WERI-Rb-1 (cell line): ENCODE measurements at regions not wholly inside any gene's neighbourhood (a gene's known extent, or its start where the extent isn't known, plus 50 kb on each side); places are given as distances from the start of the nearest gene placed in this dataset.

Experiments used
- DNase-seq: peaks from one replicate; pipeline ENCODE4 v3.0.0-alpha.2; 2020
- H3K27ac ChIP-seq: fragments of 250-450 bp; sonication (Bioruptor Pico); 2 replicates; pipeline ENCODE4 v1.5.1; 2020; ENCODE audit warnings: mild to moderate bottlenecking, moderate library complexity
- H3K27me3 ChIP-seq: fragments of 250-450 bp; sonication (Bioruptor Pico); 2 replicates; pipeline ENCODE4 v1.5.1; 2021; ENCODE audit warnings: mild to moderate bottlenecking, low read depth, moderate library complexity; ENCODE audit not compliant: insufficient read depth, severe bottlenecking
- H3K36me3 ChIP-seq: fragments of 250-450 bp; sonication (Bioruptor Pico); 2 replicates; pipeline ENCODE4 v1.5.1; 2020; ENCODE audit warnings: mild to moderate bottlenecking, moderate library complexity
- H3K4me3 ChIP-seq: 2 replicates; pipeline ENCODE4 v1.5.1; 2011; ENCODE audit warnings: low read depth, mild to moderate bottlenecking, control low read depth, low read length
- H3K9me3 ChIP-seq: fragments of 250-450 bp; sonication (Bioruptor Pico); 2 replicates; pipeline ENCODE4 v1.5.1; 2021; ENCODE audit warnings: mild to moderate bottlenecking, moderate library complexity; ENCODE audit not compliant: severe bottlenecking
- TF ChIP-seq, protein P1 (sequence below): IDR thresholded peaks from 2 replicates; pipeline ENCODE4 v1.5.1; 2011; ENCODE audit warnings: low read depth, mild to moderate bottlenecking, control low read depth, inconsistent platforms, low read length

DNA sequence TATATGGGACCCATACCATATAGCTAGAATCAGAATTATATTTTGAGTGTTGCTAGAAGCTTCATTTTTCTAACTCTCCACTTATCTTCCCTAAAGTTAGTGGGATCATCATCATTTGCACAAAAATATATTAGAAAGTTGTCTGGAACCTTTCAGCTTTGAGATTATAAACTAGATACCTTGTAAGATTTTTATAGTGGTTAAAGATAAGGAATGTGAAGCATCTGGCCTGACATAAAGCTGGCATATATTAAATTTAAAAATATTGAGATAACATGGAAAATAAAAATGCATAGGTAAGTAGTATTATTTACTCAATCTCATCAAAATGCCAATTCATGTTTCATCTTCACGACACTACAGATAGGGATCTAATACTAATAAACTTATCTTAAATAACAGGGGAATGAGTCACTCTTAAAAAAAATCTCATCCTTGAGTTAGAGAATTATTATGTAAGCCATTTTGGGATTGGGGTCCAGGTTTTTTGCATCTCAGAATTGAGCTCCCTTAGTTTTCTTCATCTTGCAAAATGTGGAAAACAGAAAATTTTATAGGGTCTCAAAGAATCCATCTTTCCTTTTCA is 318.5 kb downstream of the KCNC2 start:
- H3K9me3 ChIP-seq = no peaks in the 10 kb centered on the region
- TF ChIP-seq, protein P1, sequence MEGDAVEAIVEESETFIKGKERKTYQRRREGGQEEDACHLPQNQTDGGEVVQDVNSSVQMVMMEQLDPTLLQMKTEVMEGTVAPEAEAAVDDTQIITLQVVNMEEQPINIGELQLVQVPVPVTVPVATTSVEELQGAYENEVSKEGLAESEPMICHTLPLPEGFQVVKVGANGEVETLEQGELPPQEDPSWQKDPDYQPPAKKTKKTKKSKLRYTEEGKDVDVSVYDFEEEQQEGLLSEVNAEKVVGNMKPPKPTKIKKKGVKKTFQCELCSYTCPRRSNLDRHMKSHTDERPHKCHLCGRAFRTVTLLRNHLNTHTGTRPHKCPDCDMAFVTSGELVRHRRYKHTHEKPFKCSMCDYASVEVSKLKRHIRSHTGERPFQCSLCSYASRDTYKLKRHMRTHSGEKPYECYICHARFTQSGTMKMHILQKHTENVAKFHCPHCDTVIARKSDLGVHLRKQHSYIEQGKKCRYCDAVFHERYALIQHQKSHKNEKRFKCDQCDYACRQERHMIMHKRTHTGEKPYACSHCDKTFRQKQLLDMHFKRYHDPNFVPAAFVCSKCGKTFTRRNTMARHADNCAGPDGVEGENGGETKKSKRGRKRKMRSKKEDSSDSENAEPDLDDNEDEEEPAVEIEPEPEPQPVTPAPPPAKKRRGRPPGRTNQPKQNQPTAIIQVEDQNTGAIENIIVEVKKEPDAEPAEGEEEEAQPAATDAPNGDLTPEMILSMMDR = no peak
- no peak overlapping the region for H3K27ac ChIP-seq
- DNase-seq = no peak
- no peaks in the 10 kb centered on the region for H3K36me3 ChIP-seq
- no peak overlapping the region for H3K4me3 ChIP-seq
- no peaks in the 10 kb centered on the region for H3K27me3 ChIP-seq

DNA sequence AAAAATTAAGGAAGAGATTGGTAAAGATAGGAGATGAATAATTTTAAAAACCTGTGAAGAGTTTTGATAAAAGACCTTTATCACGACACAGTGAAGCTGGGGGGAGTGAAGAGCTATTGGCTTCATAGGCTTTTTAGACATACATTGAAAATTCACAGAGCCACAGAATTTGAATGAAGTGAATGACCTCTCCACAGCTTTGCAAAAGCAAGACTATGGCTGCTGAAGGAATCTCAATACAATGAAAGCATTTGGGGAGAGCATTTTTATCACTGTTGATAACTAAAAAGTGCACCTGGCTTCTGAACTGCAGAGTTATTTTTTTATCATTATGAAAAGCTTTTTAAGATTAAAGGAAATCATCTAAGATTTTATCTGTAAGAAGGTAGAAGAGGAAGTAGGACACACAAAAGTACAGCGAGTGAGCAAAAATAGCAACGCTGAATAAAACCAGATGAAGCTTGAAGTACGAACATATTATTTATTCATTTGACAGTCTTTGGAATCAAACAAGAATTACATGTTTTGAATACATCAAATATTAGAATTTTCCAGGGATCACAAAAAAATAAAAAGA is 317.5 kb downstream of the KCNC2 start:
- Histone ChIP-seq H3K36me3 (no peaks in the 10 kb centered on the region), H3K9me3 (no peaks in the 10 kb centered on the region), H3K27me3 (no peaks in the 10 kb centered on the region), H3K27ac (no peak overlapping the region), H3K4me3 (no peak overlapping the region)
- no peak for DNase-seq
- TF ChIP-seq, protein P1 = no peak

DNA sequence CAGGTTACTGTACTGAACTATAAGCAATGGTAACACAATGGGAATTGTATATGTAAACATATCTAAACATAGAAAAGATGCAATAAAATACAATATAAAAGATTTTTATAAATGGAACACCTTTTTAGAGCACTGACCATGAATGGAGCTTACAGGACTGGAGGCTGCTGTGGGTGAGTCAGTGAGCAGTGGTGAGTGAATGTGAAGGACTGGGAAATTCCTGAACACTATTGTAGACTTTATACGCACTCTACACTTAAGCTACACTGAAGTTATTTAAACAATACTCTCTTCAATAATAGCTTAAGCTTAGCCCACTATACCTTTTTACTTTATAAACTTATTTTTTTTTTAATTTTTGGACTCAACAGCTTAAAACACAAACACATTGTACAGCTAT is 313.5 kb downstream of the KCNC2 start:
- Histone ChIP-seq H3K9me3 (no peaks in the 10 kb centered on the region), H3K4me3 (no peak overlapping the region), H3K36me3 (no peaks in the 10 kb centered on the region), H3K27ac (no peak overlapping the region), H3K27me3 (no peaks in the 10 kb centered on the region)
- no peak for DNase-seq
- TF ChIP-seq, protein P1 = no peak

DNA sequence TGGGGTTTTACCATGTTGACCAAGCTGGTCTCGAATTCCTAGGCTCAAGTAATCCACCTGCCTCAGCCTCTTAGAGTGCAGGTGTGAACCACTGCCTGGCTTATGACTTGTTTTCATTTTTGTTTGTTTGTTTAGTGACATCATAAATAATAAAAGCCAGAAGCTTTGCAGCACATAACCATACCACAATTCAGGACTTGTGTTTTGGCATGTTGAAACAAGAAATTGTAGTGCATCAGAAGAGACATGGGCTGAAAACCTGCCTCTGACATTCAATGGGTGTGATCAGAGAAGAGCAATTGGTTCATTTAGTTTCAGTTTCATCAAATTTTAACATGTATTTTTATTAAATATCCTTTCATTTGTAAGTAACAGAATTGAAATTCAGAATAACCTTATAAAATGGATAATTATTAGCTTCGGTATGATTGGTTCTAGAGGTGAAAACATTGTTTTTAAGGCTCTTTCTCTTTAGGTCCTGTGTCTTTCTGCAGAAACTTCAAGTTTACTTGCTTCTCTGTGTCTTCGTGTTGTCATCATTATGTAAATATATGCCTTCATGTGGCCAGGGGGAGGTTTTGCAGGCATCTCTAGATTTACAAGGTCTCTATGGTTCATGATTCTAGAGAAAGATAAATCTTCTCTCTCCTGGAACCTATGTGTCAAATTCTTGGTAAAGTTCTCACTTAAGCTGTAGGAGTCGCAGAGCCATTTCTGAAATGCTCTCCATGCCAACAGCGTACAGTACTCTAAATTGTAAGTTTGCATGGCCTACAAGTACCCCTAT is 312.0 kb downstream of the KCNC2 start:
- Histone ChIP-seq H3K27me3 (no peaks in the 10 kb centered on the region), H3K9me3 (no peaks in the 10 kb centered on the region), H3K27ac (no peak overlapping the region), H3K4me3 (no peak overlapping the region), H3K36me3 (no peaks in the 10 kb centered on the region)
- DNase-seq = no peak
- TF ChIP-seq, protein P1 = no peak

DNA sequence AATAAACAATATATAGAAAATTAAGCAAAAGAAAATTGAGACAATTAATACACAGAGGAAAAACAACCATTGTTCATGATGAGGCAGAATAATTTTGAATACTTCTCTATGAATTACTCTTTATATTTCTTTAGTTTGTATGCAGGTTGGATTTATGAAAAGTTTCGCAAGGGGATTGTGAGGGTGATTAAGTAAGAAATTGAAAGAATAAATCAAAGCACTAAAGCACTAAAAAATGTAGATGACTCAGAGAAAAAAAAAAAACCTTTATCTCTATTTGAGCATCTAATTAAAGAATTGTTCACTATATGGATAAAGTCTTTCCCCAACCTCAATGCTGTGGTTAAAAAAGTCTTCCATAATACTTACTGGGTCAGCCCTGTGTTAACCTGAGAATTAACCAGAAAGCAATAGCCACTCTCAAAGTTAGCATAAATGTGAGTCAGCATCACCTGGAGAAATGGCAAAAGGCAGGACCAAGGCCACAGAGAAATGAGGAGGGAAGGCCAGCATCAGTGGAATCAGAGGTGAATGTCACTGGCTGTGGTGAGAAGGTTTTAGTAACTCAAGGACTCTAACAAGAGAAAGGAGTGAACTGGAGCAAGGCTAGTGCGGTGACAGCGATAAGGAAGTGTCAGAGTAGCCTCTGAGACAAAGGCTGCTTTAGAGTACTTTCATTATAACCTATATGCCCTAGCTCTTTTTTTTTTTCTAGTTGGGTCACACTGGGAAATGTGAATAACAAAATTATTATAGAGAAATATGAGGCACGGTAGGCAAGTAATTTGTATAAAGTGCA is 310.4 kb downstream of the KCNC2 start:
- no peak for DNase-seq
- no peak overlapping the region for H3K4me3 ChIP-seq
- H3K9me3 ChIP-seq = no peaks in the 10 kb centered on the region
- H3K36me3 ChIP-seq = no peaks in the 10 kb centered on the region
- TF ChIP-seq, protein P1 = no peak
- no peaks in the 10 kb centered on the region for H3K27me3 ChIP-seq
- no peak overlapping the region for H3K27ac ChIP-seq
